ENCODE measurements at regions not wholly inside any gene's neighbourhood (a gene's known extent, or its start where the extent isn't known, plus 50 kb on each side); places are given as distances from the start of the nearest gene placed in this dataset.

DNA sequence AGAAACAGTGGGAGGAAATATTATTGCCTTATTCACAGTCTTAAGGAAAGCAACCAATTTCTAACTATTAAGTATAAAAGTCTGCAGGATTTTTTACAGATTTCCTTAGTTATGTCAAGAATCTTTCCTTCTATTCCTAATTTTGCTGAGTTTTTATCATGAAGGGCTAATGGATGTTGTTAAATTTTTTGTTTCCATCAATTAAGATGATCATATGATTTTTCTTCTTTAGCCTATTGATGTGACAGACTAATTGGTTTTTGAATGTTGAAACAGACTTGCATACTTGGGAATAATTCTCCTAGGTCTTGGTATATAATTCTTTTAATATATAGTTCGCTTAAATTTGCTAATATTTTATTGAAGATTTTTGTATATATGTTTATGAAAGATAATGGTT is 569.1 kb upstream of the KCND2 start:
- H3K27me3 ChIP-seq (ENCODE audit: control insufficient read depth, insufficient read depth, low read length, poor library complexity, severe bottlenecking) = no peaks in the 10 kb centered on the region
- H3K27ac ChIP-seq (ENCODE audit: insufficient read depth, low read depth, low read length, poor library complexity, severe bottlenecking) = no peak overlapping the region
- no peaks in the 10 kb centered on the region for H3K4me1 ChIP-seq (ENCODE audit: control insufficient read depth, insufficient read depth, low read length)
- no peaks in the 10 kb centered on the region for H3K36me3 ChIP-seq (ENCODE audit: control insufficient read depth, insufficient read depth, low read length)
- H3K9me3 ChIP-seq (ENCODE audit: control insufficient read depth, low read length) = no peaks in the 10 kb centered on the region
- H3K4me3 ChIP-seq (ENCODE audit: insufficient read depth, low read depth, low read length) = no peak overlapping the region
- no CpG with 5 or more reads among the region's 1 CpG for WGBS, 2 experiments

DNA sequence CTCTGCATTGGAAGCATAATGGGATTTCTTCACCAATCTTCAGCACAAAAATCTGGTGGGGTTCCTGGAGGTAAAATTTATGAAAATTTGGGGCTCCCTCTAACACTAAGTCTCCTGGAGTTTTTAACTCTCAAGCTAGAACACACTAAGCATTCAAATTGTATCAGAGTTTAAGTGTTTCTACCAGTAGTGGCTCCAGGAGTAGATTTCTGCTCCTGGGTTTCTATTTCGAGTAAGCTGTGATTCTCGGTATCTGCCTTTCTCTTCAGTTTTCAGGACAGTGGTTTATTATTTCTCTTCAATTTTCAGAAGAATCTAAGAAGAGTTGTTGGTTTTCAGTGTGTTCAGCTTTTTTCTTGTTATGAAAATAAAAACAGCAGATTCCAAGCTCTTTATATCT is 566.4 kb upstream of the KCND2 start:
- Histone ChIP-seq H3K4me1 (ENCODE audit: control insufficient read depth, insufficient read depth, low read length) (no peaks in the 10 kb centered on the region), H3K27me3 (ENCODE audit: control insufficient read depth, insufficient read depth, low read length, poor library complexity, severe bottlenecking) (no peaks in the 10 kb centered on the region), H3K36me3 (ENCODE audit: control insufficient read depth, insufficient read depth, low read length) (no peaks in the 10 kb centered on the region), H3K9me3 (ENCODE audit: control insufficient read depth, low read length) (no peaks in the 10 kb centered on the region), H3K4me3 (ENCODE audit: insufficient read depth, low read depth, low read length) (no peak overlapping the region), H3K27ac (ENCODE audit: insufficient read depth, low read depth, low read length, poor library complexity, severe bottlenecking) (no peak overlapping the region)
- WGBS, 2 experiments = 93 to 100% methylated on average over 1 to 2 of the region's 2 CpGs

- H3K9me3 ChIP-seq (ENCODE audit: control insufficient read depth, low read length) = no peaks in the 10 kb centered on the region
- no peak overlapping the region for H3K27ac ChIP-seq (ENCODE audit: insufficient read depth, low read depth, low read length, poor library complexity, severe bottlenecking)
- no peak overlapping the region for H3K4me3 ChIP-seq (ENCODE audit: insufficient read depth, low read depth, low read length)
- H3K36me3 ChIP-seq (ENCODE audit: control insufficient read depth, insufficient read depth, low read length) = no peaks in the 10 kb centered on the region
- 77 to 79% methylated on average over 3 of the region's 3 CpGs for WGBS, 2 experiments
- no peaks in the 10 kb centered on the region for H3K27me3 ChIP-seq (ENCODE audit: control insufficient read depth, insufficient read depth, low read length, poor library complexity, severe bottlenecking)
- no peaks in the 10 kb centered on the region for H3K4me1 ChIP-seq (ENCODE audit: control insufficient read depth, insufficient read depth, low read length)
Measured at GRCh38 chr7:119708891-119709290, 564.1 kb upstream of the KCND2 start.

DNA sequence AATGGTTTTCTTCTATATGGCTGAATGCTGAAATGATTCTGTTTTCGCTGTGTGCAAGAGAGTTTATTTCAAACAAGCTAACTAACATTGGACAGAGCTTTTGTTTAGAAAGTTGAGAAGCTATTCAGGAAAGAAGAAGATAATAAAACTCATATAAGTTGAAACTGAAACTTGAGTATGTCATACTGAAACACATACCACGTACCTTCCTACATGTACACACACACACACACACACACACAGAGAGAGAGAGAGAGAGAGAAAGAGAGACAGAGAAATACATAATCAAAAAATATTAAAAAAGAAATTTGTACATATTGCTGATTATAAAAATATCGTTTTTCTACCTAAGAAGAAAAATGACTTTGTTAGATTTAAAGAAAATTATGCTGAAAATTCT is 561.9 kb upstream of the KCND2 start:
- Histone ChIP-seq H3K27ac (ENCODE audit: insufficient read depth, low read depth, low read length, poor library complexity, severe bottlenecking) (no peak overlapping the region), H3K27me3 (ENCODE audit: control insufficient read depth, insufficient read depth, low read length, poor library complexity, severe bottlenecking) (no peaks in the 10 kb centered on the region), H3K9me3 (ENCODE audit: control insufficient read depth, low read length) (no peaks in the 10 kb centered on the region), H3K4me1 (ENCODE audit: control insufficient read depth, insufficient read depth, low read length) (no peaks in the 10 kb centered on the region), H3K36me3 (ENCODE audit: control insufficient read depth, insufficient read depth, low read length) (no peaks in the 10 kb centered on the region), H3K4me3 (ENCODE audit: insufficient read depth, low read depth, low read length) (no peak overlapping the region)
- 89 to 91% methylated on average over 1 to 2 of the region's 3 CpGs for WGBS, 2 experiments

GRCh38 chr7:119712886-119713462 is 560.0 kb upstream of the KCND2 start:
- Histone ChIP-seq H3K27me3 (ENCODE audit: control insufficient read depth, insufficient read depth, low read length, poor library complexity, severe bottlenecking) (no peaks in the 10 kb centered on the region), H3K4me3 (ENCODE audit: insufficient read depth, low read depth, low read length) (no peak overlapping the region), H3K36me3 (ENCODE audit: control insufficient read depth, insufficient read depth, low read length) (no peaks in the 10 kb centered on the region), H3K27ac (ENCODE audit: insufficient read depth, low read depth, low read length, poor library complexity, severe bottlenecking) (no peak overlapping the region), H3K4me1 (ENCODE audit: control insufficient read depth, insufficient read depth, low read length) (no peaks in the 10 kb centered on the region), H3K9me3 (ENCODE audit: control insufficient read depth, low read length) (no peaks in the 10 kb centered on the region)
- WGBS, 2 experiments = 86 to 87% methylated on average over 4 of the region's 4 CpGs

- H3K9me3 ChIP-seq (ENCODE audit: control insufficient read depth, low read length) = no peaks in the 10 kb centered on the region
- H3K27ac ChIP-seq (ENCODE audit: insufficient read depth, low read depth, low read length, poor library complexity, severe bottlenecking) = no peak overlapping the region
- WGBS, 2 experiments = 91 to 94% methylated on average over 5 of the region's 7 CpGs
- no peaks in the 10 kb centered on the region for H3K36me3 ChIP-seq (ENCODE audit: control insufficient read depth, insufficient read depth, low read length)
- no peak overlapping the region for H3K4me3 ChIP-seq (ENCODE audit: insufficient read depth, low read depth, low read length)
- no peaks in the 10 kb centered on the region for H3K27me3 ChIP-seq (ENCODE audit: control insufficient read depth, insufficient read depth, low read length, poor library complexity, severe bottlenecking)
- no peaks in the 10 kb centered on the region for H3K4me1 ChIP-seq (ENCODE audit: control insufficient read depth, insufficient read depth, low read length)
Measured at GRCh38 chr7:119713606-119714005, 559.4 kb upstream of the KCND2 start.

- Histone ChIP-seq H3K27ac (ENCODE audit: insufficient read depth, low read depth, low read length, poor library complexity, severe bottlenecking) (no peak overlapping the region), H3K9me3 (ENCODE audit: control insufficient read depth, low read length) (no peaks in the 10 kb centered on the region), H3K36me3 (ENCODE audit: control insufficient read depth, insufficient read depth, low read length) (no peaks in the 10 kb centered on the region)
Measured at GRCh38 chr7:119720541-119720940, 552.4 kb upstream of the KCND2 start.

DNA sequence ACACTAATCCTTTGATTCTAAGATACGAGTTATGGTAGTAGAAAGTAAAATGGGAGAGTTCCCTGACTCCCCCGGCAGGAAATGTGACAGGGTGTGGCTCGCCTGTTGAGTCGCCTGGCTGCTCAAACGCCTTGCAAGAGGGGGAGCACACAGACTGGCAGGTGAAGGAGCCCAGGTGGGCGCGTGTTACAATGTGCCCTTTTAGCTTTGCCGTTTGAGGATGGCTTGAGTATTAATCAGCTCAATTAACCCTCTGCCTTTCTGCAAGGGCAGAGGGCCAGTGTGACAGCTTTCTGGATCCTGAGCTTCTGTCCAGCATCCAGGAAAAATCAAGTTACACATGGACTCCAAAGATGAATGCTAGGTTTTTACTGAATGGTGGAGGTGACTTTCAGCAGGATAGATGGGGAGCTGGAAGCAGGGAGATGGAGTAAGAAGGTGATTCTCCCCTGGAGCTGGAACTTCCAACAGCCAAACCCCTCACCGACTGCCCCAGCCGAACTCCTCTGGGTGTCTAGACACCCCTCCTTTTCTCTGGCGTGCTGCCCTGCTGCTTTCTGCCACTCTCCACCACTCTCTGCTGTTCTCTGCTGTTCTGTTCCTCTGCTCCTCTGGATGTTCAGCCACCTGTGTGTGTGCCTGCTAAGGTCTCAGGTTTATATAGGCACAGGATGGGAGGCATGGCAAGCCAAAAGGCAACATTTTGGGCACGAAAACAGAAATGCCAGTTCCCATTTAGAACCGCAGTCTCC is 548.8 kb upstream of the KCND2 start:
- Histone ChIP-seq H3K4me1 (ENCODE audit: control insufficient read depth, insufficient read depth, low read length) (no peaks in the 10 kb centered on the region), H3K36me3 (ENCODE audit: control insufficient read depth, insufficient read depth, low read length) (no peaks in the 10 kb centered on the region), H3K4me3 (ENCODE audit: insufficient read depth, low read depth, low read length) (no peak overlapping the region), H3K27me3 (ENCODE audit: control insufficient read depth, insufficient read depth, low read length, poor library complexity, severe bottlenecking) (no peaks in the 10 kb centered on the region), H3K27ac (ENCODE audit: insufficient read depth, low read depth, low read length, poor library complexity, severe bottlenecking) (no peak overlapping the region), H3K9me3 (ENCODE audit: control insufficient read depth, low read length) (no peaks in the 10 kb centered on the region)
- WGBS, 2 experiments = 88 to 91% methylated on average over 13 of the region's 13 CpGs

More at GRCh38 chr7:119720541-119720940, 552.4 kb upstream of the KCND2 start:
- 54 to 62% methylated on average over 1 of the region's 1 CpG for WGBS, 2 experiments
- no peak overlapping the region for H3K4me3 ChIP-seq (ENCODE audit: insufficient read depth, low read depth, low read length)
- no peaks in the 10 kb centered on the region for H3K4me1 ChIP-seq (ENCODE audit: control insufficient read depth, insufficient read depth, low read length)
- H3K27me3 ChIP-seq (ENCODE audit: control insufficient read depth, insufficient read depth, low read length, poor library complexity, severe bottlenecking) = no peaks in the 10 kb centered on the region

DNA sequence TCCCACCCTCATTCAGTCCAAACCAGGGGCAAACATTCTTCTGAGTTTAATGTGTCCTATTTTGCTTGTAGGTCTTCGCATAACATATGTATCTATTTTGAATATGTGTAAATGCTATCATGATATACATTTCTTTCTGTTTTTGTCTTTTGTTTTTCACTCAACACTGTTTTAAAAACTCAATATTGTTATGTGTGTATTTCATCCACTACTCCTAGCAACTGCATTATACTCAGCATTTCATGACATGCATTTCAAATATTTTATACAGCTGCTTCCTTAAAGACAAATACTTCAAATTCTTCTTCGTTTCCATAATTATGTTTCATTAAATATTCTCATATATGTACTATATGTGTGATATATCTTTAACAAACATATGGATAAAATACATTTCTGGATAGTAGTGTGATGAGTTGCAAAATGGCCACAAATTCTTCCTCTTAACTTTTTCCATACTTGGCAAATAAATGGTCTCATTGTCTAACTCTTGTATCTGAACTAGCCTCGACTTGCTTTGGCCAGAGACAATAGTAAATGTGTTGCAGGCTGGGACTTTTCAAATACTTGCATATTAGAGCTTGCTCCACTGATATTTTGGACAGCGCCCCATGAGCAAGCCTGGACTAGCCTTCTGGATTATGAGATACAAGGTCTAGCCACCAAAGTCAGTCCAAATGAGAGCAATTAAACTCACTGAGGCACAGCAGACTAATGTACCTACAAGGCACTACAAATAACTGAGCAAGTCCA is 539.7 kb upstream of the KCND2 start:
- no peaks in the 10 kb centered on the region for H3K27me3 ChIP-seq (ENCODE audit: control insufficient read depth, insufficient read depth, low read length, poor library complexity, severe bottlenecking)
- no peaks in the 10 kb centered on the region for H3K36me3 ChIP-seq (ENCODE audit: control insufficient read depth, insufficient read depth, low read length)
- H3K27ac ChIP-seq (ENCODE audit: insufficient read depth, low read depth, low read length, poor library complexity, severe bottlenecking) = no peak overlapping the region
- no peaks in the 10 kb centered on the region for H3K9me3 ChIP-seq (ENCODE audit: control insufficient read depth, low read length)
- H3K4me1 ChIP-seq (ENCODE audit: control insufficient read depth, insufficient read depth, low read length) = no peaks in the 10 kb centered on the region
- no peak overlapping the region for H3K4me3 ChIP-seq (ENCODE audit: insufficient read depth, low read depth, low read length)
- WGBS, 2 experiments = 89 to 100% methylated on average over 2 of the region's 4 CpGs

- Histone ChIP-seq H3K27ac (ENCODE audit: insufficient read depth, low read depth, low read length, poor library complexity, severe bottlenecking) (no peak overlapping the region), H3K9me3 (ENCODE audit: control insufficient read depth, low read length) (no peaks in the 10 kb centered on the region), H3K4me3 (ENCODE audit: insufficient read depth, low read depth, low read length) (no peak overlapping the region), H3K4me1 (ENCODE audit: control insufficient read depth, insufficient read depth, low read length) (no peaks in the 10 kb centered on the region), H3K27me3 (ENCODE audit: control insufficient read depth, insufficient read depth, low read length, poor library complexity, severe bottlenecking) (no peaks in the 10 kb centered on the region), H3K36me3 (ENCODE audit: control insufficient read depth, insufficient read depth, low read length) (no peaks in the 10 kb centered on the region)
Measured at GRCh38 chr7:119737390-119737789, 535.6 kb upstream of the KCND2 start.

Measured in ectodermal cell (in vitro differentiated cells).